ENCODE measurements at regions not wholly inside any gene's neighbourhood (a gene's known extent, or its start where the extent isn't known, plus 50 kb on each side); places are given as distances from the start of the nearest gene placed in this dataset.
"Not testable (repeated sequence)": the region's sequence is repeated elsewhere in the genome, so short reads cannot be mapped to it uniquely, and the experiment has no call there.

GRCh38 chr14:43548368-43548767, 958.7 kb downstream of the FSCB start:
- H3K79me2 ChIP-seq (replicated peaks; ENCODE audit: insufficient read depth), result no peaks in the 10 kb centered on the region
- H3K4me3 Mint-ChIP-seq, result no peak overlapping the region
- TF ChIP-seq ZNF462 (CRISPR knock-in tag; IDR thresholded peaks at IDR 0.05), result no peak
- TF ChIP-seq JUNB (IDR thresholded peaks at IDR 0.05; ENCODE audit: unreplicated experiment), result no peak
- TF ChIP-seq CREB1 (CRISPR knock-in tag; IDR thresholded peaks at IDR 0.05; ENCODE audit: low read depth), result no peak
- no peak for TF ChIP-seq EZH2 (IDR thresholded peaks at IDR 0.05; ENCODE audit: low read depth, unreplicated experiment)
- H3K9me2 ChIP-seq (ENCODE audit: insufficient read depth), result no peaks in the 10 kb centered on the region
- H3K4me2 ChIP-seq, result no peak overlapping the region
- H3K36me3 ChIP-seq (ENCODE audit: insufficient read depth), result no peaks in the 10 kb centered on the region
- no peak for DNase-seq (ENCODE audit: low spot score)
- H3K9me3 Mint-ChIP-seq, result no peaks in the 10 kb centered on the region; the same call in 2 of the 3 replicates
- H3K4me1 Mint-ChIP-seq, result no peaks in the 10 kb centered on the region
- H2AFZ ChIP-seq, result peak overlapping the region; percentile 60; the same call in 1 of the 2 replicates
- no peak overlapping the region for H3K4me3 ChIP-seq
- H3K27ac ChIP-seq (ENCODE audit: low read depth), result no peak overlapping the region
- no peaks in the 10 kb centered on the region for H3K27me3 Mint-ChIP-seq (ENCODE audit: insufficient read depth, low read depth, poor library complexity)
- H3K27ac Mint-ChIP-seq, result no peak overlapping the region
- H3K27me3 ChIP-seq (ENCODE audit: insufficient read depth), result no peaks in the 10 kb centered on the region
- H4K20me1 ChIP-seq (replicated peaks; ENCODE audit: insufficient read depth), result no peaks in the 10 kb centered on the region
- H3K36me3 Mint-ChIP-seq (ENCODE audit: low read depth), result no peaks in the 10 kb centered on the region
- H3K4me1 ChIP-seq (ENCODE audit: insufficient read depth), result no peaks in the 10 kb centered on the region
- H3F3A ChIP-seq (replicated peaks; ENCODE audit: low read depth), result no peaks in the 10 kb centered on the region
- ATAC-seq, result no peak

GRCh38 chr14:43547596-43547995, 959.5 kb downstream of the FSCB start:
- H3K79me2 ChIP-seq (replicated peaks; ENCODE audit: insufficient read depth); H3K4me1 Mint-ChIP-seq; H3K27ac ChIP-seq (ENCODE audit: low read depth); H3K9me3 Mint-ChIP-seq; H3K36me3 ChIP-seq (ENCODE audit: insufficient read depth); H3K4me2 ChIP-seq; H3K36me3 Mint-ChIP-seq (ENCODE audit: low read depth); H3K4me3 Mint-ChIP-seq; H3K27me3 Mint-ChIP-seq (ENCODE audit: insufficient read depth, low read depth, poor library complexity); H3K4me1 ChIP-seq (ENCODE audit: insufficient read depth); H3K4me3 ChIP-seq; H4K20me1 ChIP-seq (replicated peaks; ENCODE audit: insufficient read depth); DNase-seq (ENCODE audit: low spot score); ATAC-seq; H3K9me2 ChIP-seq (ENCODE audit: insufficient read depth); H3K27me3 ChIP-seq (ENCODE audit: insufficient read depth); H3K27ac Mint-ChIP-seq; H3F3A ChIP-seq (replicated peaks; ENCODE audit: low read depth): not testable (repeated sequence)
- H2AFZ ChIP-seq, result 0 out of 2 replicates have a peak overlapping the region, but pooled peaks have one; percentile 35

Data from GM23338 (cell line).